ENCODE measurements at regions not wholly inside any gene's neighbourhood (a gene's known extent, or its start where the extent isn't known, plus 50 kb on each side); places are given as distances from the start of the nearest gene placed in this dataset.

DNA sequence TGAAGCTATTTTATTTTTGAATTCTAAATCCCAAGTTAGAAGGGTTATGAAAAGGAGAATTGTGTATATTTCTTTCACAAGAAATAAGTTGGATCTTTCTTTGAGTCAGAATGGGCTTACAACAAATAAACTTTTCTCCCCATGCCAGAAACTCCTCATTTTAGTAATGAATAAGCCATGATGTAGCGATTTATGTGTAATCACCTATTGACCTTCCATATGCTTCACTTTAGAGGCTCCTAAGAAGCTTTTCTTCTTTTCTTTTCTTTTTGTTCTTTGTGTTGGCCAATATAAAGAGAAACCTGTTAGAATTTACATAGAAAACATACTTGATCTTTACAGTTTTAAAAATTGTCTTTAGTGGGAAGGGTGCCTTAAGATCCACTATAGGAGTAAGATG, 370.2 kb downstream of the UTRN start:
- WGBS (ENCODE audit: insufficient coverage), result no CpG with 5 or more reads among the region's 1 CpG
- no peaks in the 10 kb centered on the region for H3K27me3 ChIP-seq (replicated peaks in 1 of 4; ENCODE audit: control extremely low read depth in 1 of 4, control insufficient read depth in 3 of 4, insufficient read depth in 4 of 4, low read length in 3 of 4)
- H3K9me3 Mint-ChIP-seq (ENCODE audit: insufficient read depth), result no peaks in the 10 kb centered on the region
- peaks cover 70% of the 10 kb centered on the region for H3K4me1 Mint-ChIP-seq
- ChIA-PET CTCF (interaction anchor here (1.4 to 2.0 kb wide), 2 partner anchors 16 to 71 kb away, joined by 6 to 7 read pairs; no protein-coding TSS in a partner anchor), POLR2A (no interaction called here)
- peak overlapping the region; percentile 80 for H3K27ac Mint-ChIP-seq
- H3K27me3 Mint-ChIP-seq, result no peaks in the 10 kb centered on the region
- H3K27ac ChIP-seq (ENCODE audit: low read length in 2 of 2), result peak overlapping the region; percentile 39 to 83
- peaks cover 38 to 51% of the 10 kb centered on the region in 2 donors for H3K4me1 ChIP-seq (ENCODE audit: control insufficient read depth in 2 of 2, insufficient read depth in 2 of 2, low read length in 2 of 2)
- intact Hi-C loops (cut with micrococcal nuclease), result loop anchor here (2.0 to 10.0 kb wide), 2 partner anchors 15 to 1309 kb away; partner anchors contain the start of gene SHPRH
- H3K9ac ChIP-seq (ENCODE audit: low read length), result no peak overlapping the region
- H3K9me3 ChIP-seq (ENCODE audit: control extremely low read depth in 1 of 3, control insufficient read depth in 2 of 3, insufficient read depth in 1 of 3, low read length in 2 of 3), result no peaks in the 10 kb centered on the region
- H4K20me1 ChIP-seq (ENCODE audit: control insufficient read depth, insufficient read depth, low read length, poor library complexity, severe bottlenecking), result peaks cover 6% of the 10 kb centered on the region
- H3K79me2 ChIP-seq (ENCODE audit: control insufficient read depth, insufficient read depth, low read length), result peaks cover 45% of the 10 kb centered on the region
- ATAC-seq (ENCODE audit: low read depth) (no peak), DNase-seq (no peak)
- peak overlapping the region; percentile 59 for H3K4me3 Mint-ChIP-seq
- no peaks in the 10 kb centered on the region for H3K36me3 ChIP-seq (replicated peaks in 1 of 2; ENCODE audit: control extremely low read depth in 1 of 2, control insufficient read depth in 1 of 2, extremely low read depth in 1 of 2, insufficient read depth in 2 of 2, low read length in 1 of 2)
- no peak for TF ChIP-seq EZH2 (IDR thresholded peaks at IDR 0.05; ENCODE audit: borderline replicate concordance, insufficient read depth, low read depth, low read length, poor library complexity, severe bottlenecking)
- TF ChIP-seq, protein P1, sequence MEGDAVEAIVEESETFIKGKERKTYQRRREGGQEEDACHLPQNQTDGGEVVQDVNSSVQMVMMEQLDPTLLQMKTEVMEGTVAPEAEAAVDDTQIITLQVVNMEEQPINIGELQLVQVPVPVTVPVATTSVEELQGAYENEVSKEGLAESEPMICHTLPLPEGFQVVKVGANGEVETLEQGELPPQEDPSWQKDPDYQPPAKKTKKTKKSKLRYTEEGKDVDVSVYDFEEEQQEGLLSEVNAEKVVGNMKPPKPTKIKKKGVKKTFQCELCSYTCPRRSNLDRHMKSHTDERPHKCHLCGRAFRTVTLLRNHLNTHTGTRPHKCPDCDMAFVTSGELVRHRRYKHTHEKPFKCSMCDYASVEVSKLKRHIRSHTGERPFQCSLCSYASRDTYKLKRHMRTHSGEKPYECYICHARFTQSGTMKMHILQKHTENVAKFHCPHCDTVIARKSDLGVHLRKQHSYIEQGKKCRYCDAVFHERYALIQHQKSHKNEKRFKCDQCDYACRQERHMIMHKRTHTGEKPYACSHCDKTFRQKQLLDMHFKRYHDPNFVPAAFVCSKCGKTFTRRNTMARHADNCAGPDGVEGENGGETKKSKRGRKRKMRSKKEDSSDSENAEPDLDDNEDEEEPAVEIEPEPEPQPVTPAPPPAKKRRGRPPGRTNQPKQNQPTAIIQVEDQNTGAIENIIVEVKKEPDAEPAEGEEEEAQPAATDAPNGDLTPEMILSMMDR (IDR thresholded peaks at IDR 0.05), result no peak
- H3K4me3 ChIP-seq (ENCODE audit: control extremely low read depth in 1 of 5, extremely low read depth in 1 of 5, insufficient read depth in 1 of 5, low read depth in 2 of 5, low read length in 4 of 5), result no peak overlapping the region
- H3K4me2 ChIP-seq (replicated peaks; ENCODE audit: low read depth, low read length, poor library complexity, severe bottlenecking), result peak overlapping the region; percentile 83
- no peak overlapping the region for H2AFZ ChIP-seq (ENCODE audit: insufficient read depth, low read depth, low read length, poor library complexity, severe bottlenecking)

GRCh38 chr6:144657691-144658090, 372.6 kb downstream of the UTRN start:
- H3K27ac ChIP-seq (ENCODE audit: low read length in 2 of 2), result peak overlapping the region in 1 of 2 donors; percentile 56
- Mint-ChIP-seq H3K27ac (peak overlapping the region; percentile 82), H3K9me3 (ENCODE audit: insufficient read depth) (no peaks in the 10 kb centered on the region), H3K4me3 (peak overlapping the region; percentile 44), H3K27me3 (no peaks in the 10 kb centered on the region), H3K4me1 (peaks cover 76% of the 10 kb centered on the region)
- DNase-seq (no peak), ATAC-seq (ENCODE audit: low read depth) (no peak)
- no peak overlapping the region for H3K9ac ChIP-seq (ENCODE audit: low read length)
- ChIA-PET CTCF (interaction anchor here (1.0 kb wide), 1 partner anchor 40 kb away, joined by 3 read pairs; no protein-coding TSS in a partner anchor), POLR2A (no interaction called here)
- no peaks in the 10 kb centered on the region for H3K27me3 ChIP-seq (replicated peaks in 1 of 4; ENCODE audit: control extremely low read depth in 1 of 4, control insufficient read depth in 3 of 4, insufficient read depth in 4 of 4, low read length in 3 of 4)
- H3K4me2 ChIP-seq (replicated peaks; ENCODE audit: low read depth, low read length, poor library complexity, severe bottlenecking), result peak overlapping the region; percentile 28
- no CpG with 5 or more reads among the region's 2 CpGs for WGBS (ENCODE audit: insufficient coverage)
- H4K20me1 ChIP-seq (ENCODE audit: control insufficient read depth, insufficient read depth, low read length, poor library complexity, severe bottlenecking), result peaks cover 10% of the 10 kb centered on the region
- no peaks in the 10 kb centered on the region for H3K9me3 ChIP-seq (ENCODE audit: control extremely low read depth in 1 of 3, control insufficient read depth in 2 of 3, insufficient read depth in 1 of 3, low read length in 2 of 3)
- no peak overlapping the region for H3K4me3 ChIP-seq (ENCODE audit: control extremely low read depth in 1 of 5, extremely low read depth in 1 of 5, insufficient read depth in 1 of 5, low read depth in 2 of 5, low read length in 4 of 5)
- peaks cover 38 to 51% of the 10 kb centered on the region in 2 donors for H3K4me1 ChIP-seq (ENCODE audit: control insufficient read depth in 2 of 2, insufficient read depth in 2 of 2, low read length in 2 of 2)
- TF ChIP-seq, protein P1 (IDR thresholded peaks at IDR 0.05), result no peak
- TF ChIP-seq EZH2 (IDR thresholded peaks at IDR 0.05; ENCODE audit: borderline replicate concordance, insufficient read depth, low read depth, low read length, poor library complexity, severe bottlenecking), result no peak
- no peak overlapping the region for H2AFZ ChIP-seq (ENCODE audit: insufficient read depth, low read depth, low read length, poor library complexity, severe bottlenecking)
- H3K36me3 ChIP-seq (replicated peaks in 1 of 2; ENCODE audit: control extremely low read depth in 1 of 2, control insufficient read depth in 1 of 2, extremely low read depth in 1 of 2, insufficient read depth in 2 of 2, low read length in 1 of 2), result peaks cover 0 to 4% of the 10 kb centered on the region in 2 experiments
- intact Hi-C loops (cut with micrococcal nuclease), result loop anchor here (10.0 kb wide), 1 partner anchor 1307 kb away; the partner anchor contains the start of gene SHPRH
- peaks cover 67% of the 10 kb centered on the region for H3K79me2 ChIP-seq (ENCODE audit: control insufficient read depth, insufficient read depth, low read length)
